GM12878 (cell line): ENCODE measurements at regions not wholly inside any gene's neighbourhood (a gene's known extent, or its start where the extent isn't known, plus 50 kb on each side); places are given as distances from the start of the nearest gene placed in this dataset.

Source experiments
- ATAC-seq: fragments of 200-7000 bp; cut with Tn5 transposase; 3 replicates; pipeline ENCODE4 v1.9.1; 2020; ENCODE audit warnings: mild to moderate bottlenecking, moderate library complexity
- BruUV-seq: library from RNA; stranded (reverse); fragments of 400-500 nt; replicated peaks from 2 replicates; lab custom pipeline; 2021; lab: Mats Ljungman, UMichigan
- CTCF ChIA-PET: fragments of 300-600 bp; sonication (Branson Sonifier 250); formaldehyde crosslinking; extraction: SDS; loops from one replicate; lab custom pipeline; 2021; ENCODE audit warnings: inconsistent platforms; lab: Yijun Ruan, JAX
- POLR2A ChIA-PET: fragments of 350-600 bp; formaldehyde crosslinking; extraction: SDS; loops from one replicate; lab custom pipeline; 2021; ENCODE audit warnings: inconsistent platforms; lab: Charles Lee
- RAD21 ChIA-PET: fragments of 300-600 bp; sonication (Branson Sonifier 250); formaldehyde crosslinking; loops from one replicate; lab custom pipeline; 2023; ENCODE audit warnings: antibody characterized with exemption; ENCODE audit not compliant: unreplicated experiment; lab: Charles Lee
- SMC1A ChIA-PET: fragments of 300-600 bp; sonication (Branson Sonifier 250); formaldehyde crosslinking; loops from one replicate; lab custom pipeline; 2023; ENCODE audit not compliant: unreplicated experiment, uncharacterized antibody; lab: Charles Lee
- DNase-seq: peaks from one replicate; pipeline ENCODE4 v3.0.0-alpha.2; 2011; ENCODE audit warnings: low read depth, low spot score
- FAIRE-seq: peaks from 3 replicates; lab custom pipeline; 2011; peaks lifted over from hg19 to GRCh38; lab: Jason Lieb, UNC
- H2AFZ ChIP-seq: 2 replicates; pipeline ENCODE4 v1.6.0; 2011; ENCODE audit warnings: low read depth, low read length, control low read depth; ENCODE audit not compliant: control insufficient read depth
- H3K27ac ChIP-seq: 2 replicates; pipeline ENCODE4 v1.5.1; 2011; ENCODE audit warnings: control low read depth; ENCODE audit not compliant: control insufficient read depth, insufficient read depth
- H3K27me3 ChIP-seq, 2 experiments: replicated peaks in 1 of 2; 2 replicates each; pipeline versions ENCODE4 v1.6.0 to v1.6.1; 2011; ENCODE audit warnings: low read length in 1 of 2; ENCODE audit not compliant: control insufficient read depth in 2 of 2, insufficient read depth in 2 of 2
- H3K36me3 ChIP-seq, 2 experiments: 2 replicates each; pipeline ENCODE4 v1.5.1; 2011; ENCODE audit warnings: low read length in 1 of 2; ENCODE audit not compliant: control insufficient read depth in 2 of 2, insufficient read depth in 2 of 2
- H3K4me1 ChIP-seq: 2 replicates; pipeline ENCODE4 v1.6.1; 2011; ENCODE audit warnings: mild to moderate bottlenecking, low read length, moderate library complexity, mixed read lengths; ENCODE audit not compliant: control insufficient read depth, insufficient read depth
- H3K4me2 ChIP-seq: 2 replicates; pipeline ENCODE4 v1.6.0; 2011; ENCODE audit warnings: control low read depth; ENCODE audit not compliant: control insufficient read depth, insufficient read depth
- H3K4me3 ChIP-seq: fragments of 200-600 bp; sonication (generic); 2 replicates; pipeline ENCODE4 v1.5.1; 2016
- H3K79me2 ChIP-seq: 2 replicates; pipeline ENCODE4 v1.6.0; 2011; ENCODE audit warnings: low read length; ENCODE audit not compliant: control insufficient read depth, insufficient read depth
- H3K9ac ChIP-seq: 2 replicates; pipeline ENCODE4 v1.8.0; 2011; ENCODE audit warnings: low read length, control low read depth, mixed read lengths; ENCODE audit not compliant: control insufficient read depth, insufficient read depth
- H3K9me3 ChIP-seq: replicated peaks from 3 replicates; pipeline ENCODE4 v1.5.1; 2011; ENCODE audit warnings: mild to moderate bottlenecking, low read length; ENCODE audit not compliant: control insufficient read depth, insufficient read depth
- H4K20me1 ChIP-seq: 2 replicates; pipeline ENCODE4 v1.6.0; 2011; ENCODE audit not compliant: control insufficient read depth, insufficient read depth
- ATF7 ChIP-seq: fragments of 450-650 bp; IDR thresholded peaks from 2 replicates; pipeline ENCODE4 v1.6.1; 2016; ENCODE audit warnings: low read depth, mild to moderate bottlenecking
- KLF5 ChIP-seq: fragments of 450-650 bp; IDR thresholded peaks from 2 replicates; pipeline ENCODE4 v1.6.1; 2014; ENCODE audit warnings: mild to moderate bottlenecking; ENCODE audit not compliant: partially characterized antibody
- MTA2 ChIP-seq: fragments of 450-650 bp; IDR thresholded peaks from 2 replicates; pipeline ENCODE4 v1.6.1; 2016; ENCODE audit warnings: low read depth, mild to moderate bottlenecking, moderate library complexity
- MTA3 ChIP-seq: IDR thresholded peaks from 2 replicates; pipeline ENCODE4 v1.6.1; 2012; ENCODE audit warnings: low read length, inconsistent platforms, borderline replicate concordance
- NFYA ChIP-seq: IDR thresholded peaks from 2 replicates; pipeline ENCODE4 v1.6.1; 2011; ENCODE audit warnings: low read depth, mild to moderate bottlenecking, low read length, improper control_type of control experiment, borderline replicate concordance
- POLR2AphosphoS2 ChIP-seq: IDR thresholded peaks from 2 replicates; pipeline ENCODE4 v1.6.1; 2011; ENCODE audit warnings: low read depth, mild to moderate bottlenecking, low read length, improper control_type of control experiment, moderate library complexity
- POU2F2 ChIP-seq: IDR thresholded peaks from 3 replicates; pipeline ENCODE4 v1.6.1; 2011; ENCODE audit warnings: low read depth, mild to moderate bottlenecking, low read length, borderline replicate concordance
- RAD51 ChIP-seq: fragments of 450-650 bp; IDR thresholded peaks from 2 replicates; pipeline ENCODE4 v1.6.1; 2016; ENCODE audit warnings: moderate library complexity, mild to moderate bottlenecking, inconsistent platforms
- SIX5 ChIP-seq: IDR thresholded peaks from 2 replicates; pipeline ENCODE4 v1.6.1; 2011; ENCODE audit warnings: mild to moderate bottlenecking, low read depth, low read length, moderate library complexity; ENCODE audit not compliant: severe bottlenecking
- SREBF2 ChIP-seq: IDR thresholded peaks from 2 replicates; pipeline ENCODE4 v1.6.1; 2012; ENCODE audit warnings: mild to moderate bottlenecking, low read length
- STAT1 ChIP-seq: fragments of 450-650 bp; conservative IDR thresholded peaks from 2 replicates; pipeline ENCODE4 v1.6.1; 2014; ENCODE audit warnings: antibody characterized with exemption, mild to moderate bottlenecking
- ZNF24 ChIP-seq: fragments of 450-650 bp; IDR thresholded peaks from 2 replicates; pipeline ENCODE4 v1.6.1; 2017; ENCODE audit warnings: antibody characterized with exemption, mild to moderate bottlenecking
- ZNF274 ChIP-seq: IDR thresholded peaks from one replicate; pipeline ENCODE4 v1.8.0; 2011; ENCODE audit not compliant: insufficient read length, insufficient read depth
- ZNF384 ChIP-seq: IDR thresholded peaks from 2 replicates; pipeline ENCODE4 v1.6.1; 2012; ENCODE audit warnings: low read depth, mild to moderate bottlenecking, low read length, improper control_type of control experiment, borderline replicate concordance
- WGBS: methylation state at CpG from one replicate; pipeline ENCODE4 v1.1.6; 2016; ENCODE audit warnings: low lambda C conversion rate; ENCODE audit not compliant: insufficient replicate concordance, insufficient coverage; ENCODE audit errors: missing lambda C conversion rate; 5-methylcytosine and 5-hydroxymethylcytosine counted together
- in situ Hi-C: fragments of 300-500 bp; cut with MboI; formaldehyde crosslinking; loops from 9 replicates; pipeline ENCODE4 v1.14.3; 2018; ENCODE audit warnings: mixed read lengths
- intact Hi-C: fragments of 100-400 bp; cut with micrococcal nuclease; formaldehyde crosslinking; loops from one replicate; pipeline ENCODE4 v1.14.2; 2022; ENCODE audit not compliant: unreplicated experiment
- TF ChIP-seq, protein P1 (sequence below): IDR thresholded peaks from 2 replicates; pipeline ENCODE4 v1.6.1; 2011; ENCODE audit warnings: borderline replicate concordance, low read depth, mild to moderate bottlenecking, moderate library complexity, low read length; ENCODE audit not compliant: insufficient read depth, poor library complexity, severe bottlenecking
- TF ChIP-seq, protein P2 (sequence below): IDR thresholded peaks from 2 replicates; pipeline ENCODE4 v1.6.1; 2012; ENCODE audit warnings: low read depth, low read length, improper control_type of control experiment
- TF ChIP-seq, protein P3 (sequence below): fragments of 450-650 bp; IDR thresholded peaks from 2 replicates; pipeline ENCODE4 v1.6.1; 2016; ENCODE audit warnings: mild to moderate bottlenecking
- TF ChIP-seq, protein P4 (sequence below): fragments of 450-650 bp; IDR thresholded peaks from 2 replicates; pipeline ENCODE4 v1.6.1; 2017; ENCODE audit warnings: antibody characterized with exemption, mild to moderate bottlenecking, moderate library complexity

DNA sequence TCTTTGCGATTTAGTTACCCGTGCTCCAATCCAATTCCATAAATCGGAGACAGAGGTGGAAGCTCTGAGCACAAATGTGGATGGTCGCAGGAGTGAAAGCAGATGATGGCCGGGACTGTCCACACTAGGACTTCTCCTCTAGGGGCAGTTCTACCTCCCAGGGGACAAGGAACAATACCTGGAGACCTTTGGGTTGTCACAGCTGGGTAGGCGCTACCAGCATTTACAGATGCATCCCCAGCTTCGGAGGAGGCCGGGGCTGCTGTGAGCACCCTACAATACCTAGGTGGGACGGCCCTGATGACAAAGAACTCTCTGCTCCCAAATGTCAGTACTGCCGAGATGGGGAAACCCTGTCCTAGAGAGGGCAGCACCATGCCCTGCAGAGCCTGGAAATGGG is 195.9 kb upstream of the CDH4 start (continued):
- TF ChIP-seq, protein P1, sequence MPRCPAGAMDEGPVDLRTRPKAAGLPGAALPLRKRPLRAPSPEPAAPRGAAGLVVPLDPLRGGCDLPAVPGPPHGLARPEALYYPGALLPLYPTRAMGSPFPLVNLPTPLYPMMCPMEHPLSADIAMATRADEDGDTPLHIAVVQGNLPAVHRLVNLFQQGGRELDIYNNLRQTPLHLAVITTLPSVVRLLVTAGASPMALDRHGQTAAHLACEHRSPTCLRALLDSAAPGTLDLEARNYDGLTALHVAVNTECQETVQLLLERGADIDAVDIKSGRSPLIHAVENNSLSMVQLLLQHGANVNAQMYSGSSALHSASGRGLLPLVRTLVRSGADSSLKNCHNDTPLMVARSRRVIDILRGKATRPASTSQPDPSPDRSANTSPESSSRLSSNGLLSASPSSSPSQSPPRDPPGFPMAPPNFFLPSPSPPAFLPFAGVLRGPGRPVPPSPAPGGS: no peak

DNA sequence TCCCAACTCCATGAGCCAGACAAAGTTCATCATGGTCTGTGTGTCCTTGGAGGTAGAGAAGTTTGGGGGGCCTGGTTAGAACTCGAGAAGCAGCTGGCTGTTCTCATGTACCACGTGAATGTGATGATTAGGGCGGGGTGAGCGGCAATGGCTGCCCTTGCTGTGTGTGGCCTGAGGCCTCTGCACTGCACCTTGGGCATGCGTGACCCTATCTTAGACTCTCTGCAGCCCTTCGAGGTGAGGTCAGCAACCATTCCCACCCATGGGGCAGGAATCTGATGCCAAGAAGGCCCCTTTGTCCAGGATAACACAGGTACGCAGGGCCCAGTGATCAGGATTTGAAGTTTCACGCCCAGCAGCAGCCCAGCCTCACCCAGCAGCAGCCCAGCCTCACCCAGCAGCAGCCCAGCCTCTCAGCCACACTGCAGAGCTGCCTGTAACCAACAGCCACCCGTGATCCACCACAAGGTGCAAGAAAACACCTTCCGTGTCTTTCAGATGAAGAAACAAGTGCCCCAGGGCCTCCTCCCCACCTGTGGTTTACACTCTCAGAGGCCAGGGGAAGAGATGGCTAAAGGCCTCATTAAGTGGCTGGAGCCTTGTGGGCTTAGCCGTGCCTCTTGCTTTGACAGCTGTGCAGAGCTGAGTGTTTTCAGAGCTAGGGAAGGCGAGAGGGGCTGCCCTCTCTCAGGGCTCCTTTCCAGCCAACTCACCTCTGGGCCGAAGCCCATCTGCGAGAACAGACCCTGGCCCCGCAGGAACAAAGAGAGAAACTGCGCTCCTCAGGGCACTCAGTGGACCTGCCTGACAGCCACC is 195.2 kb upstream of the CDH4 start:
- WGBS: 31% methylated on average over 14 of the region's 16 CpGs
- no peak for FAIRE-seq
- ChIA-PET SMC1A (no interaction called here), CTCF (no interaction called here), RAD21 (no interaction called here), POLR2A (no interaction called here)
- no peak overlapping the region for H3K4me2 ChIP-seq
- no peak for DNase-seq
- H3K27me3 ChIP-seq: no peaks in the 10 kb centered on the region
- H2AFZ ChIP-seq: no peak overlapping the region
- no peaks in the 10 kb centered on the region for H3K79me2 ChIP-seq
- no peak overlapping the region for H3K9ac ChIP-seq
- in situ Hi-C loops (loop anchor here (25.0 kb wide), 1 partner anchor 95 kb away; no protein-coding TSS in a partner anchor), intact Hi-C loops (no loop called here)
- H3K4me3 ChIP-seq: no peak overlapping the region
- H3K36me3 ChIP-seq: no peaks in the 10 kb centered on the region
- H3K9me3 ChIP-seq: no peaks in the 10 kb centered on the region; the same call in 2 of the 3 replicates
- no peaks in the 10 kb centered on the region for H4K20me1 ChIP-seq
- no peak for ATAC-seq
- no peaks in the 10 kb centered on the region for H3K4me1 ChIP-seq
- BruUV-seq: no TSS peak
- no peak overlapping the region for H3K27ac ChIP-seq
- TF ChIP-seq STAT1 (no peak), POLR2AphosphoS2 (no peak), ZNF384 (no peak), SREBF2 (no peak), POU2F2 (no peak), ZNF24 (no peak), ZNF274 (no peak), NFYA (no peak), MTA2 (no peak), SIX5 (no peak), KLF5 (no peak), RAD51 (no peak), MTA3 (no peak), ATF7 (no peak)
- TF ChIP-seq, protein P2, sequence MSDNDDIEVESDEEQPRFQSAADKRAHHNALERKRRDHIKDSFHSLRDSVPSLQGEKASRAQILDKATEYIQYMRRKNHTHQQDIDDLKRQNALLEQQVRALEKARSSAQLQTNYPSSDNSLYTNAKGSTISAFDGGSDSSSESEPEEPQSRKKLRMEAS: no peak
- TF ChIP-seq, protein P3, sequence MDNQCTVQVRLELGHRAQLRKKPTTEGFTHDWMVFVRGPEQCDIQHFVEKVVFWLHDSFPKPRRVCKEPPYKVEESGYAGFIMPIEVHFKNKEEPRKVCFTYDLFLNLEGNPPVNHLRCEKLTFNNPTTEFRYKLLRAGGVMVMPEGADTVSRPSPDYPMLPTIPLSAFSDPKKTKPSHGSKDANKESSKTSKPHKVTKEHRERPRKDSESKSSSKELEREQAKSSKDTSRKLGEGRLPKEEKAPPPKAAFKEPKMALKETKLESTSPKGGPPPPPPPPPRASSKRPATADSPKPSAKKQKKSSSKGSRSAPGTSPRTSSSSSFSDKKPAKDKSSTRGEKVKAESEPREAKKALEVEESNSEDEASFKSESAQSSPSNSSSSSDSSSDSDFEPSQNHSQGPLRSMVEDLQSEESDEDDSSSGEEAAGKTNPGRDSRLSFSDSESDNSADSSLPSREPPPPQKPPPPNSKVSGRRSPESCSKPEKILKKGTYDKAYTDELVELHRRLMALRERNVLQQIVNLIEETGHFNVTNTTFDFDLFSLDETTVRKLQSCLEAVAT: no peak
- TF ChIP-seq, protein P4, sequence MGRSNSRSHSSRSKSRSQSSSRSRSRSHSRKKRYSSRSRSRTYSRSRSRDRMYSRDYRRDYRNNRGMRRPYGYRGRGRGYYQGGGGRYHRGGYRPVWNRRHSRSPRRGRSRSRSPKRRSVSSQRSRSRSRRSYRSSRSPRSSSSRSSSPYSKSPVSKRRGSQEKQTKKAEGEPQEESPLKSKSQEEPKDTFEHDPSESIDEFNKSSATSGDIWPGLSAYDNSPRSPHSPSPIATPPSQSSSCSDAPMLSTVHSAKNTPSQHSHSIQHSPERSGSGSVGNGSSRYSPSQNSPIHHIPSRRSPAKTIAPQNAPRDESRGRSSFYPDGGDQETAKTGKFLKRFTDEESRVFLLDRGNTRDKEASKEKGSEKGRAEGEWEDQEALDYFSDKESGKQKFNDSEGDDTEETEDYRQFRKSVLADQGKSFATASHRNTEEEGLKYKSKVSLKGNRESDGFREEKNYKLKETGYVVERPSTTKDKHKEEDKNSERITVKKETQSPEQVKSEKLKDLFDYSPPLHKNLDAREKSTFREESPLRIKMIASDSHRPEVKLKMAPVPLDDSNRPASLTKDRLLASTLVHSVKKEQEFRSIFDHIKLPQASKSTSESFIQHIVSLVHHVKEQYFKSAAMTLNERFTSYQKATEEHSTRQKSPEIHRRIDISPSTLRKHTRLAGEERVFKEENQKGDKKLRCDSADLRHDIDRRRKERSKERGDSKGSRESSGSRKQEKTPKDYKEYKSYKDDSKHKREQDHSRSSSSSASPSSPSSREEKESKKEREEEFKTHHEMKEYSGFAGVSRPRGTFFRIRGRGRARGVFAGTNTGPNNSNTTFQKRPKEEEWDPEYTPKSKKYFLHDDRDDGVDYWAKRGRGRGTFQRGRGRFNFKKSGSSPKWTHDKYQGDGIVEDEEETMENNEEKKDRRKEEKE: no peak
